Activated naive CD8-positive, alpha-beta T cell (primary cell): ENCODE measurements at regions not wholly inside any gene's neighbourhood (a gene's known extent, or its start where the extent isn't known, plus 50 kb on each side); places are given as distances from the start of the nearest gene placed in this dataset.
"Not testable (repeated sequence)": the region's sequence is repeated elsewhere in the genome, so short reads cannot be mapped to it uniquely, and the experiment has no call there.

Experiments
- H3K27ac Mint-ChIP-seq: one replicate; pipeline ENCODE4 v1.8.0; 2021; ENCODE audit warnings: mixed read lengths
- H3K27me3 Mint-ChIP-seq: one replicate; pipeline ENCODE4 v1.8.0; 2021; ENCODE audit warnings: mixed read lengths
- H3K36me3 Mint-ChIP-seq: one replicate; pipeline ENCODE4 v1.8.0; 2021; ENCODE audit warnings: mixed read lengths
- H3K4me1 Mint-ChIP-seq: one replicate; pipeline ENCODE4 v1.8.0; 2021; ENCODE audit warnings: low read depth, mixed read lengths
- H3K4me3 Mint-ChIP-seq: one replicate; pipeline ENCODE4 v1.8.0; 2021; ENCODE audit warnings: mild to moderate bottlenecking, mixed read lengths
- H3K9me3 Mint-ChIP-seq: one replicate; pipeline ENCODE4 v1.8.0; 2021; ENCODE audit warnings: low read depth, mixed read lengths

DNA sequence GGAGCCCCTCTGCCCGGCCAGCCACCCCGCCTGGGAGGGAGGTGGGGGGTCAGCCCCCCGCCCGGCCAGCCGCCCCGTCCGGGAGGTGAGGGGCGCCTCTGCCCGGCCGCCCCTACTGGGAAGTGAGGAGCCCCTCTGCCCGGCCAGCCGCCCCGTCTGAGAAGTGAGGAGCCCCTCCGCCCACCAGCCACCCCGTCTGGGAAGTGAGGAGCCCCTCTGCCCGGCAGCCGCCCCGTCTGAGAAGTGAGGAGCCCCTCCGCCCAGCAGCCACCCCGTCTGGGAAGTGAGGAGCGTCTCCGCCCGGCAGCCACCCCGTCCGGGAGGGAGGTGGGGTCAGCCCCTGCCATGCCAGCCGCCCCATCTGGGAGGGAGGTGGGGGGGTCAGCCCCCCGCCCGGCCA lies 102.8 kb downstream of the ID4 start:
- not testable (repeated sequence) for H3K4me3 Mint-ChIP-seq, H3K36me3 Mint-ChIP-seq, H3K27me3 Mint-ChIP-seq, H3K4me1 Mint-ChIP-seq, H3K27ac Mint-ChIP-seq, H3K9me3 Mint-ChIP-seq

GRCh38 chr6:19943042-19943441 lies 105.9 kb downstream of the ID4 start:
- Mint-ChIP-seq H3K27me3 (peaks cover 2% of the 10 kb centered on the region), H3K4me3 (no peak overlapping the region), H3K4me1 (no peaks in the 10 kb centered on the region), H3K27ac (no peak overlapping the region), H3K9me3 (peaks cover 9% of the 10 kb centered on the region), H3K36me3 (no peaks in the 10 kb centered on the region)

DNA sequence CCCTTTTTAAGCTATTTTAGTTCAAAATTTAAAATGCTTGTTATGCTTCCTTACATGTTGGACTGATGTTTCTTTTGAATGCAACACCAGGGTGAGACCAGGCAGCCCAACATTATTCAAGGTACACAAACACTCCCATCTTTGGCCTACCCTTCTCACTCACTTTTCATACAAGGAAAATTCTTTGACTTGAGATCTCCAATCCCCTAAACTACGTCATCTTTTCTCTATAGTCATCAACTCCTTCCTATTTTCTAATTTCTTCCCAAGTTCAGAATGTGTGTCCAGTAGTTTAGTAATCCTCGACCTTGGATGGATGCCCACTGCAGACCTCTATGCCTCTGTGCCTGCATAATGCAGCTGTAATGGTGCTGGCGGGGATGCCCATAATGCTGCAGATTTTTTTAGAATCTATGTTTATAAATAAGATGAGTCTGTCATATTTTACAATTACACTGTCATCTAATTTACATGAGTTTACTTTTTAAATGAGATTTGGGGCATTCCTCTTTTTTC lies 108.7 kb downstream of the ID4 start:
- H3K4me1 Mint-ChIP-seq: no peaks in the 10 kb centered on the region
- H3K27ac Mint-ChIP-seq: no peak overlapping the region
- no peak overlapping the region for H3K4me3 Mint-ChIP-seq
- no peaks in the 10 kb centered on the region for H3K36me3 Mint-ChIP-seq
- peaks cover 2% of the 10 kb centered on the region for H3K27me3 Mint-ChIP-seq
- peaks cover 14% of the 10 kb centered on the region for H3K9me3 Mint-ChIP-seq

GRCh38 chr6:19949155-19949554 lies 112.0 kb downstream of the ID4 start:
- Mint-ChIP-seq H3K9me3 (peaks cover 24% of the 10 kb centered on the region), H3K27ac (no peak overlapping the region), H3K27me3 (peaks cover 2% of the 10 kb centered on the region), H3K4me1 (no peaks in the 10 kb centered on the region), H3K4me3 (no peak overlapping the region), H3K36me3 (no peaks in the 10 kb centered on the region)

- Mint-ChIP-seq H3K27me3 (peaks cover 2% of the 10 kb centered on the region), H3K27ac (no peak overlapping the region), H3K36me3 (no peaks in the 10 kb centered on the region), H3K4me3 (no peak overlapping the region), H3K9me3 (no peaks in the 10 kb centered on the region), H3K4me1 (no peaks in the 10 kb centered on the region)
These were observed 126.9 kb downstream of the ID4 start for GRCh38 chr6:19964115-19964514.

- Mint-ChIP-seq H3K4me1 (no peaks in the 10 kb centered on the region), H3K36me3 (no peaks in the 10 kb centered on the region), H3K4me3 (no peak overlapping the region)
These were observed 131.0 kb downstream of the ID4 start for GRCh38 chr6:19968201-19968600.

DNA sequence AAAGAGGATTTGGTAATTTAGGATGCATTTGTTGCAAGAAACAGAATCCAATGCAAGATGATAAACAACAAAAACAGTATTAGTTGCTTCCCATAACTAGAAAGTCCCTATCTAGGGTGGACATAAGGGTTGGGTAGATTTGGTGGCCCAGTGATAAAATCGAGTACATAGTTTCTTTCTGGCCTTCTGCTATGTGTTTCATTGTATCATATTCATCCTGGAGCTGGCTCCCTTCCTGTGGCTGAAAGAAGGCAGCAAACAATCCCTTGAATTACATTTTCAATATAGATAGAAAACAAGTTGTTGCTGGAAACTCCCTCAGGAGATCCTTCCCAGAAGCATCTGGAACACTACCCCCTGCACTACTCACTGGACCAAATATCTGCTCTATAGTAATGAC lies 135.1 kb downstream of the ID4 start:
- H3K4me3 Mint-ChIP-seq: no peak overlapping the region
- H3K4me1 Mint-ChIP-seq: no peaks in the 10 kb centered on the region
- no peaks in the 10 kb centered on the region for H3K9me3 Mint-ChIP-seq
- H3K36me3 Mint-ChIP-seq: no peaks in the 10 kb centered on the region
- H3K27ac Mint-ChIP-seq: no peak overlapping the region
- H3K27me3 Mint-ChIP-seq: peaks cover 4% of the 10 kb centered on the region

More at GRCh38 chr6:19968201-19968600, 131.0 kb downstream of the ID4 start:
- Mint-ChIP-seq H3K27me3 (peaks cover 4% of the 10 kb centered on the region), H3K27ac (no peak overlapping the region), H3K9me3 (no peaks in the 10 kb centered on the region)

- Mint-ChIP-seq H3K27me3 (no peaks in the 10 kb centered on the region), H3K9me3 (no peaks in the 10 kb centered on the region), H3K36me3 (no peaks in the 10 kb centered on the region), H3K4me3 (no peak overlapping the region), H3K27ac (no peak overlapping the region), H3K4me1 (no peaks in the 10 kb centered on the region)
These were observed 139.4 kb downstream of the ID4 start for GRCh38 chr6:19976411-19977129.

- H3K27ac Mint-ChIP-seq: no peak overlapping the region
- H3K9me3 Mint-ChIP-seq: no peaks in the 10 kb centered on the region
- peaks cover 6% of the 10 kb centered on the region for H3K27me3 Mint-ChIP-seq
- H3K36me3 Mint-ChIP-seq: no peaks in the 10 kb centered on the region
- no peak overlapping the region for H3K4me3 Mint-ChIP-seq
- H3K4me1 Mint-ChIP-seq: no peaks in the 10 kb centered on the region
These were observed 141.9 kb downstream of the ID4 start for GRCh38 chr6:19979059-19979458.

DNA sequence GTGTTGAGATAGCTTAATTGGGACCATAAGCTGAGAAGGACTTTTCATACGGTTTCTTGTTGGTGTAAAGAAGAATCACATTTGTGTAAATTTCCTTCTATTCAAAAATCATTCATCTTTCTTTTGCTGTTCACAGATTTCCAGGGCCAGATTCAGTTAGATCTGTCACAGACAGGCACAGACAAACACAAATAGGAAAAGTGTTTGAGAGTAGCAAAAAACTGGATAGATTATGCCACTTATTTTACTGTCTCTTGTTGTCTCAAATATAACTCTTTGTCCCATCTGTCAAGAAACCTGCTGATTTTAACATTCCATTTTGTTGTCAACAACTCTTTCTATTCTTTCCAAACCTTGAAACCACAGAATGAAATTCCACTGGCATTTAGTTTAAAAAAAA lies 142.8 kb downstream of the ID4 start:
- peaks cover 6% of the 10 kb centered on the region for H3K27me3 Mint-ChIP-seq
- no peaks in the 10 kb centered on the region for H3K36me3 Mint-ChIP-seq
- H3K4me3 Mint-ChIP-seq: no peak overlapping the region
- no peaks in the 10 kb centered on the region for H3K4me1 Mint-ChIP-seq
- no peaks in the 10 kb centered on the region for H3K9me3 Mint-ChIP-seq
- no peak overlapping the region for H3K27ac Mint-ChIP-seq

DNA sequence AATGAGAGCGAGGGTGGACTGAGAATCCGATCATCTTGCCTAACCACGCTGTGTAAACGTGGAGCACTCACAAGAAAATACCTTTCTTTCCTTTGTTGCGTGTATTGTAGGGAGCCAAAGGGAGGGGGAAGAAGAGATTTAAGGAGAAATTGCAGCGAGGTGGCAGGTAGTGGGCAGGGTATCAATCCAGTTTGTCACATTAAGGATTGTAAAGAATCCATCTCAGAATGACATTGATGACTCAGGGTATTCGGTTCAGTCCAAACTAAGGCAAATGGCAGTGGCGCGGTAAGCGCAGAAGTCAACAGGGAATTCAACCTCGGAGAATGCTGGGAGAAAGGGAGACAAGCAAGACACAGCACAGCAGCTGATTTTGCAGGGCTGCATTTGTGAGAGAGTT lies 146.2 kb downstream of the ID4 start:
- Mint-ChIP-seq H3K27ac (no peak overlapping the region), H3K9me3 (no peaks in the 10 kb centered on the region), H3K4me3 (no peak overlapping the region), H3K27me3 (peaks cover 9% of the 10 kb centered on the region), H3K36me3 (no peaks in the 10 kb centered on the region), H3K4me1 (no peaks in the 10 kb centered on the region)

GRCh38 chr6:19986691-19987438 lies 149.7 kb downstream of the ID4 start:
- Mint-ChIP-seq H3K9me3 (no peaks in the 10 kb centered on the region), H3K4me3 (no peak overlapping the region), H3K36me3 (no peaks in the 10 kb centered on the region), H3K27ac (no peak overlapping the region), H3K4me1 (no peaks in the 10 kb centered on the region), H3K27me3 (peaks cover 9% of the 10 kb centered on the region)

DNA sequence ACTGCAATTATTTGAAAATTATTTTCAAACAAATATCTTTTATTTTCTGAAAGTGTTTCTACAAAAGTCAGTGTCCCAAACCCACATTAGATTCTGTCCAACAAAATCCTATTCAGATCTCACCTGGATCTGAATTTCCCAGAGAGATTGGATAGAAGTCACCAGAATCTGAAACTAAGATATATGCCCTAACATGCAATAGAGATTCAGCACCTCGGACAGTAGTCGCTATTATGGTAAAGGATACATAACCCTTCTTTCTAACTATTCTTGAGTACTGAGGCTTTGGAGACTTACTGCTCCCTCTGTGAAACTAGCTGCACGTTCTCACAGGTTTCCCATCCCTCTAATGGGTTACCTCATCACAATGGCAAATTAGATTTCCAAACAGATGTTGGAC lies 151.4 kb downstream of the ID4 start:
- no peak overlapping the region for H3K27ac Mint-ChIP-seq

GRCh38 chr6:19991176-19991575 lies 154.0 kb downstream of the ID4 start:
- H3K36me3 Mint-ChIP-seq: no peaks in the 10 kb centered on the region
- H3K9me3 Mint-ChIP-seq: no peaks in the 10 kb centered on the region
- H3K4me1 Mint-ChIP-seq: no peaks in the 10 kb centered on the region
- H3K27ac Mint-ChIP-seq: no peak overlapping the region
- H3K27me3 Mint-ChIP-seq: no peaks in the 10 kb centered on the region
- no peak overlapping the region for H3K4me3 Mint-ChIP-seq

More for the DNA sequence above, 151.4 kb downstream of the ID4 start:
- no peaks in the 10 kb centered on the region for H3K36me3 Mint-ChIP-seq
- no peaks in the 10 kb centered on the region for H3K4me1 Mint-ChIP-seq
- no peaks in the 10 kb centered on the region for H3K9me3 Mint-ChIP-seq
- no peak overlapping the region for H3K4me3 Mint-ChIP-seq
- H3K27me3 Mint-ChIP-seq: peaks cover 4% of the 10 kb centered on the region

DNA sequence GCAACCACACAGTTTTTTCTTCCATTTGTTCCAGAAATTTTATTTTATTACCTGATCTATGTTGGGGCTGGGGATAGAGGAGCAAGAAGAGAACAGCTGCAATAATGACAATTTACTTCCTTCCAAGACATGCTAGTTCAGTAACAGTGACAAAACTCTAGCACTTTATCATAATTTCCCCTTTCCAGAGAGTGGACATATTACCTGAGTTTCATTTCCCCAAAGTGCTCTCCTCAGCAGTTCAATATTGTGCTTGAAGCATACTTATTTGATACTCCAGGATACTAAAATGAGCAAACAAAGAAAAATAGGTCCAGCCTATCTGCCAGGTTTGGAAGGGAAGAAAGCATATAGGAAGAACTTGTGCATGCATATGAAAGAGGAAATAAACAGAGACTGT lies 157.7 kb downstream of the ID4 start:
- Mint-ChIP-seq H3K36me3 (no peaks in the 10 kb centered on the region), H3K4me1 (no peaks in the 10 kb centered on the region)

More for the DNA sequence above, 157.7 kb downstream of the ID4 start:
- Mint-ChIP-seq H3K27me3 (no peaks in the 10 kb centered on the region), H3K4me3 (no peak overlapping the region), H3K27ac (no peak overlapping the region), H3K9me3 (peaks cover 4% of the 10 kb centered on the region)
